GM19452 (cell line): ENCODE measurements at regions not wholly inside any gene's neighbourhood (a gene's known extent, or its start where the extent isn't known, plus 50 kb on each side); places are given as distances from the start of the nearest gene placed in this dataset.
"Not testable (repeated sequence)": the region's sequence is repeated elsewhere in the genome, so short reads cannot be mapped to it uniquely, and the experiment has no call there.

ENCODE experiments used
- ATAC-seq: cut with Tn5 transposase; IDR thresholded peaks from one replicate; pipeline ENCODE4 v1.9.1; 2021; ENCODE audit not compliant: unreplicated experiment

DNA sequence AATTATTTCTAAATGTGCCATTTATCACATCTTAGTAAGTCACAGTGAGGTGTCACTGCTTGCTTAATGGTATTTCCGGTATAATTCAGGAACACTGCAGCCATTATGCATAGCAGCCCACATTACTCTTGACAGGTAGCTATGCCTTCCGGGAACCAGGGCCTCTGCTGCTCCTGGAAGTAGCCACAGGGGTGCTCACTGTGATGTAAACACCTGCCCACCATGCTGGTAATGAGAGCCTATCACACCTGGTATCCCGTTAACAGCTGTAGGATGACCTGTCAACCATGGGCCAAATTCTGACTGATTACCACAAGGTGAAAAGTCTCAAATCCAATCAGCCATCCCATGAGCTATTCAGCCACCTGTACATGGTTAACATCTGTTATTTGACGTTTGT lies 647.0 kb upstream of the NXPH2 start:
- ATAC-seq = no peak

DNA sequence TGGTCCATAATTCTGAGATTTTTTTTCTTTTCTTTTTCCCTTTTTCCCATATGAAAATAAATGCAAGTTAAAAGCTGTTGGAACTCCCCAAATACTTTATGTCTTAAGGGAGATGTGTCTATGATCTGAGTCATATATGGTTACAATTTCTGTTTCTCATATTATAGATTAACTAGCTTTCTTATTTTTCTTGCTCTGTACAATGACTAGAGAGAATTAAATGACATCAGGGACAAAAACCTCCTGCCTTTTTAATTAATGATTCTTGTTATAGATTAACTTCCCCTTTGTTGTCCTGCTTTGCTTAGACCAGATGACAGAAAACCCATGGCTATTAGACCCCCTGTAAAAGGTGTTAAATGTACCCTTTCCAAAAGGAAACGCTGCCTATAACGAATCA lies 643.9 kb upstream of the NXPH2 start:
- no peak for ATAC-seq

DNA sequence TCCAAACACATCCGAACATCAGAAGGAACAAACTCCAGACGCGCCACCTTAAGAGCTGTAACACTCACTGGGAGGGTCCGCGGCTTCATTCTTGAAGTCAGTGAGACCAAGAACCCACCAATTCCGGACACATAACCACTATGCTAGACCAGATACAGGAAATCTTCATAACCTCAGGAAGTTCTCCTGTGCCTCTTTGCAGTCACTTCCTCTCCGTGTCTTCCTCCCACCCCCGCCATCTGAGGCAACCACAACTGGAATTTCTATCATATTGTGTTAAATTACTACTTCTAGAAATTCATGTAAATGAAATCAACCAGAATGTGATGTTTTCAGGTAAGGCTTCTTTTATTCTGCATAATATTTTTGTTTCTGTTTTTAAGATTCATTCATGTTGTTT lies 631.0 kb upstream of the NXPH2 start:
- no peak for ATAC-seq

DNA sequence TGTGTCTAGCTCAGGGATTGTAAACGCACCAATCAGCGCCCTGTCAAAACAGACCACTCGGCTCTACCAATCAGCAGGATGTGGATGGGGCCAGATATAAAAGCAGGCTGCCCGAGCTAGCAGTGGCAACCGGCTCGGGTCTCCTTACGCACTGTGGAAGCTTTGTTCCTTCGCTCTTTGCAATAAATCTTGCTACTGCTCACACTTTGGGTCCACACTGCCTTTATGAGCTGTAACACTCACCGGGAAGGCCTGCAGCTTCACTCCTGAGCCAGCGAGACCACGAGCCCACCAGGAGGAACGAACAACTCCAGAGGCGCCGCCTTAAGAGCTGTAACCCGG lies 630.6 kb upstream of the NXPH2 start:
- not testable (repeated sequence) for ATAC-seq

DNA sequence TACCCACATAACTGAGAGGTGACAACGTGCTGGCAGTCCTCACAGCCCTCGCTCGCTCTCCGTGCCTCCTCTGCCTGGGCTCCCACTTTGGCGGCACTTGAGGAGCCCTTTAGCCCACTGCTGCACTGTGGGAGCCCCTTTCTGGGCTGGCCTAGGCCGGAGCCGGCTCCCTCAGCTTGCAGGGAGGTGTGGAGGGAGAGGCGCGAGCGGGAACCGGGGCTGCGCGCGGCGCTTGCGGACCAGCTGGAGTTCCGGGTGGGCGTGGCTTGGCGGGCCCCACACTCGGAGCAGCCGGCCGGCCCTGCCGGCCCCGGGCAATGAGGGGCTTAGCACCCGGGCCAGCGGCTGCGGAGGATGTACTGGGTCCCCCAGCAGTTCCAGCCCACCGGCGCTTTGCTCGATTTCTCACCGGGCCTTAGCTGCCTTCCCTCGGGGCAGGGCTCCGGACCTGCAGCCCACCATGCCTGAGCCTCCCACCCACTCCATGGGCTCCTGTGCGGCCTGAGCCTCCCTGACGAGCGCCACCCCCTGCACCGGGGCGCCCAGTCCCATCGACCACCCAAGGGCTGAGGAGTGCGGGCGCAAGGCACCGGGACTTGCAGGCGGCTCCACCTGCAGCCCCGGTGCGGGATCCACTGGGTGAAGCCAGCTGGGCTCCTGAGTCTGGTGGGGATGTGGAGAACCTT lies 630.1 kb upstream of the NXPH2 start:
- ATAC-seq = not testable (repeated sequence)

DNA sequence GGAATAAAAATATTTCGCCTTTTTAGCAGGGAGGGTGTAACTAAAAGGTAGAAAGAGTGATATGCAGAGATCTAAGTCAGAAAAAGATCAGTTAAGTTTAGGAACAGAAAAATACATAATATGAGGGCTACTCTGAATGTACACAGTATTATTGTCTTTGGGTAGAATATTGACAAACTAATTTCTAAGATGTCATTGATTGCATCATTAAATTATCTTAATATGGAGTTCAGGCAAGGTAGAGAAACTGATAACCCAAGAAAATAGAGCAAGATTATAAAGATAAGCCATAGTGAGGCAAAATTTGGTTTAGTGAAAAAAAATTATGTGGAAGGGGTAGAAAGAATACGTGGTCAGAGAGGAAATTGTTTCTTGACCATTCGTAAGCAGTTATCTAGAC lies 629.0 kb upstream of the NXPH2 start:
- no peak for ATAC-seq

DNA sequence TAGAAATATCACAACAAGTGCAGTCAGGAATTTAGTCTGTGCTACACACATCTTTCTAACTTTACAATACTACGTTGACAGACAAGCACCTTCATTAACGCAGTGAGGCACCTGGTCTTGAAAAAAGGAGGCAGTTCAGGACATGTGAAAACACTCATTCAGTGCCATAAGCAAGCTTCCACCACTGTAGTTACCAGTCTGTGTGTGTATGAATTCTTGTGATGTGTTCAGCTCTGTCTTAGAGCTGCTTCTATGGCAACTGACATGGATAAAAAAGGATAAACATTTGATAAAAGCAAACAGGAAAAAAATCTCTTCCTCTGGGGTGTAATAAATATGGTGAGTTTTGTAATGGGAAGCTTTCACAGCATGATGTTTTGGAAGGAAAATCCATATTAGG lies 623.8 kb upstream of the NXPH2 start:
- ATAC-seq = no peak

DNA sequence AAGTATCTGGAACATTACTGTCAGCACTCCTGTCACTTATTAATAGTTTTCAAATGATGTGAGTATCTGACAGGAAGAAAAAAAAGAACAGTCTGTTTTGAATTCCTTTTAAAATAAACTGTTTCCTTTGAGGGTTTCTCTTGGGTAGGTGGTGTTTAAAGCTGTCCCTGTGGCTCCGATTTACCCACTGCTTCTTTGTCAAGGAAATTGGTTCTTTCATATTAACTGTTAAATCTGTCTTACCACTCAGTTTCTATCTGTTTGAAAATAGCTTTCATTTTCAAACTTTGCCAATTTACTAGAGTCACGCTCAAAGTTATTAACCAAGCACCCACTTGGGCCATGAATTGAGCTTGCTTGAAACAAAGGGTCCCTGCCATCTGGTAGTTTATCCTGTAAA lies 614.6 kb upstream of the NXPH2 start:
- ATAC-seq = no peak

DNA sequence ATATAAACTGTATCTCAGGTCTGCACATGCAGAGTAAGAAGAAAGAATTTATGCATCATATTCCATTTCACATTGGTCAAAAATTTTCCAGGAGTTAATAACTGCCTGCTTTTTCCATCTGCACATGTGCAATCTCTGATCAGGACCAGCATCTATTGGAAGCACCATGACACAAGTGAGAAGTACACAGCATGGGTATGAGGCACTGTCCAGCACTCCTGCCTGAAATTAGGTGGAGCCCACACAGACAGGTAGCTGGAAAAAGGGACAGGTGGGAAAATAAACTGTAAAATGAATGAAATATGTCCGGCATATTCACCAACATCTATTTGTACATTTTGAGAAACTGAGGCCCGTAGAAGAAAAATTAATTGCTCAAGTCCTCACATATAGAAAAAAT lies 609.2 kb upstream of the NXPH2 start:
- no peak for ATAC-seq

DNA sequence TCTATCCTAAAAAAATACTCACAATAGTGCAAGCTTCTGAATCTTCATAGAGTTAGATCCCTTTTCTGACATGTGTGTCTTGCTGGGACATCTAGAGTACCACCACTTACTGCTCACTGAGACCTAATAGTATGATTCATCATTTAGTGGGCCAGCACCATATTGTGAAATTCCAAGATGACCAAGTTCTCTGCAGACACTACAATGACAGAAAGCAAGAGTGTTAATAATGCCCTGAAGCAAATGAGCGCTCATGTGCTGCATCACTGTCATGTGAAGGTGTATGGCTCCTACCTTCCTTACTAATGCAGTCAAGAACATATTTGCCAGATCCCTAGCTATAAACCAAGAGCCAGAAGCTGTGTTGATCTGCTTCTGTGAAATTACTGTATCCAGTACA lies 606.2 kb upstream of the NXPH2 start:
- ATAC-seq = no peak

DNA sequence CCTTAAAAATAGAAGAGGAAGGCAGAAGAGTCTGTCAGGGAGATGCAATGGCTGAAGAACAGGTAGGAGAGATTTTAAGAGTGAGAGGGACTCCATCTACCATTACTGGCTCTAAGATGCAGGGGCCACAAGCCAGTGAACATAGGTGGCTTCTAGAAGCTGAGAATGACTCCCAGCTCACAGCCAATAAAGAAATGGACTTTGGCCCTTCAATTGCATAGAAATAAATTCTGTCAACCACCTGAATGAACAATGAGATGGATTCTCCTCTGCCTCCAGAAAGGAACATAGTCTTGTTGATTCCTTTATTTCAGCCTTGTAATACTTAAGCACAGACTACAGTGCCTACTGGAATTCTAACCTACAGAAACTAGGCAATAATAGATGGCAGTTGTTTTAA lies 603.3 kb upstream of the NXPH2 start:
- no peak for ATAC-seq

DNA sequence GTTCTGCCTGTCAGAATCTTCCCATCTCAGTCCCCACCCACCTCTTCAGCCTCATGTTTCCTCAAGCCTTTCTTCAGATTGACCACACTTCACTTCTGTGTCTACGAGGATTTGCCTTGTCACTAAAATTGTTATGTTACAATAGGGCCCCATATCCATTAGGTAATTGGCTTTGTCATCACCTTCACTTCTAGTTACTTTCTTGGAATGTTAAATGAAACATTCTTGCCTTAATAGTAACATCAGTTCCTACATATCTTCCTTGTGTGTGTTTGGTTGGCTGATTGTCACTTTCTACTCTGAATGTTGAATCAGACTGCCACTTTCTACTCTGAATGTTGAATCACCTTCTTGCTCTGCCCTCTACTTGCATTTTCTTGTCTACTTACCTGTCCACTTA lies 599.9 kb upstream of the NXPH2 start:
- ATAC-seq = no peak

DNA sequence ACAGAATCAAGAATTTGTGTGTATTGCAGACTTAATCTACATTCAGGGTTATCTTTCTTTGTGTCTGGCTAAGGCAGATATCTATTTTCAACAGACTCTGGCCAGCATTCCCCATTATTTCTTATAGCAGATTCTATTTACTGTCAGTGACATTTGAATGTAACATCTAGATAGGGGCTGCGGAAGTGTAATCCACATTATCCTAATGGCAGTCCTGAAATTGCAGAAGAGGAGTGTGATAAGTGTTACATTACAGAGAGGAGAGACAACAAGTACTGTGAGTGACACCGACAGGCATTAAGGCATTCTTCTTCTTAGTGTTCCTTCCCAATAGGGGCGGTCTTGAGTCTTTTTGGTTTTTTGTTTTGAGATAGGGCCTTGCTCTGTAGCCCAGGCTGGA lies 598.2 kb upstream of the NXPH2 start:
- ATAC-seq = no peak

DNA sequence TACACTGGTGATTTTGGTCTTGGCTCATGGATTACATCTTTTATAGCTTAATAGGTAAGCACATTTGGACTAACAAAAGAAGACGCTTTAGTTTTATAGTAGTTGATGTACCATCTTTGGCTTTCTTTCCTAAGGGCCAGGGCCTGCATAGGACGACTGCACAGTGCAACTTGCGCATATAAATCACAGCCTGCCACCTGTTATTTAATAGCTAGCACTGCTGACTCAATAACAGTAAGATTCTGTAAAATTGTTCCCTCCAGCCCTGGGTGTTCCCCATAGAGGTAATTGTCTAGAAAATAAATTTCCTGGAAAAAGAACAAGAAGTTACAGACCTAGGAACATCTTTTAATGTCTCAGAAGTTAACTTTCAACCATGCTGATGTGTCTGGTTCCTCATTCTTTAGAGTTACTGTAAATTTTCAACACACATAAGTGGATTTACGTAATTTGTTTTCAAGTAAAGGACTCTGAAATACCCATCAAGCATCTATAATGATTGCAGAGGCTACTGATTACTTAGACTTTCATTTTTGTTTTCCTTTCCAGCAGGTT lies 594.2 kb upstream of the NXPH2 start:
- ATAC-seq = no peak

DNA sequence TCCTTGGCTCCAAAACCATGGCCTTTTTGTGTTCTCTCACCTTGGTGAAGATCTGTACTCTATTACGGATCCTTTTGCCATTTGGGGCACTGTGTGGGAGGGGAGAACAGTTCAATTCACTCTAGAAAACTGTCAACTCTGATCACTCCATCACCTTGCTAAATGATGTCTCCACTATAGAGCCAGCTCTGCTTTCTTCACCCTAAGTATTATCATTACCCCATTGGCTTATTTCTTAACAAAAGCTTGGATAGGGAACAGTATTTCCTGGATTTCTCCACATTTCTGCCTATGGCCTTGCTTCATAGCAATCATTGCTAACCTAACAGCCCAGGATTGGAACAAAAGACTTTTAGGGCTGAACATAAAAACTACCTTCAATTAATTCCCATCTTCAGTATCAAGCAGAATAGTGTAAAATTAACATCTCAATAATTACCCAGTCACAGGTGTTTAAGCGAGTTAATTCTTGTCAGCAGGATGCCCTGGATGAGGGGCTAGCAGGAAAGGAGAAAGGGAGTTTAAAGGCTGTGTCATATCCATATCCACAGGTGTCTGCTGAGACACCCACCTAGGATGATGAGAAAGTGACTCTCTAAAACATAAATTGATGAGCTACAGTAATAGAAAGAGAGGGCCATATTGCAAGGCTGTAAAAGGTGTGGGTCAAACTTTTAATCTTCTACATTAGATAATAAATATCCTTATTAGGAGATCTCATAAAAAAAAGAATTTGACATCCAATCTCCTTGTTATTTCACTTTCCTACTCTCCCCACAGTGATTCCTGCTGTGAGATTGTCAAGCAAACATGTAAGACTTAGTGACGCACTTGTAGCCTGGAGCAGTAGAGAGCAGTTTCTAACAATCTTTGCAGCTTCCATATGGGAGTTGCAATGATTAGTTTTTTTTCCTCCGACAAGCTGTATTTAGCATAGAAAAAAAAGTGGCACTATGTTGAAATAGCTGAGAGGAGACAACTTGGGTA lies 589.5 kb upstream of the NXPH2 start:
- no peak for ATAC-seq

DNA sequence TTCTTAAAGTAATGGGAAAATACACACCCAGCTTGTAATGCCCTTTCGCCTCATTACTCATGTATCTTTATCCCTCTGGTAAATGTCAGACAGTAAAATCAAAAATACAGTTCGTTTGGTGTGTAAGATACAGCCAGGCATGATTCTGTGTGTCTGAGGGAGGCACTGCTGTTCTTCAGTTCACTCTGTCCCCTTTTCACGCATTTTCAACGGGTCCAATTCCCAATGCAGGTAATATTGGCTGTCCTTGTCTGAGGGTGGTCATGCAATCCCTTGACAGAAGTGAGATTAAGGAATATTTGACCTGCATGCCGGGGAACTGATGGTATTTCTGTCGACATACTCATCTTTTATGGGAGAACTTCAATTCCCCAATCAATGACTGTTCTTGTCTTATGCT lies 587.2 kb upstream of the NXPH2 start:
- no peak for ATAC-seq

DNA sequence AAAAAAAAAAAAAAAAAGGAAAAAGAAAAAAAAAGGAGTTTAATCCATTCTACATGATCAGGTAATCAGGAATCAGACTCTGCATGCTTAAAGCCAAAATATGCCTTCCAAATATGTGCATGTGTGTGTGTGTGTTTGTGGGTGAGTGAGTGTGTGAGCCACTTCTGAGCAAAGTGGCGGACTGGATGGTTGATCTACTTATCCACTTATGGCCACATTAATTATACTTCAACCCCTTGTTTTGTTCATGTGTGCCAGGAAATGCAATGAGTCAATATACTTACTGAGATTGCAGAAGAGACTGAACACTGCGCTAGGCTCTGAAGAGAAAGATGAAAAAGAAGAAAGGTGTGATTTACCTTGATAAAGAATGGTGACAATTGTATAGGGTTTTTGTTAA lies 586.5 kb upstream of the NXPH2 start:
- no peak for ATAC-seq

DNA sequence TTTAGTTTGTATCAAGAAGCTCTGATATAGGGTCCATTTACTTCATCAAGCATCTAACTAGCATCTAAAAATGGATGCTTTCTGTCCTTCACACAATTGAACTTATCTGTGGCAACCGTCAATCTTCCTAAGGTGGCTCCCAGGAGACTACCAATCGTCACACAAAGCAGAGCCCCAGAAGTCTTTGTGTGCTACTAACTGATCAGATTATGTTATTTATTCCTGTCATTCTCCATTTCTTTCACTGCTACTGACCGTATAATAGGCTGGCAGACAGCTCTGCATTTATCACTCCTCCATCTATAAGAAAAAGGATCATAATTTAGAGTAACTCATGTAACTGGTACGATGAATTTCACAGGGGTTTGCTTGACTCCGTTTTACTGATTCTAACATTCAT lies 585.0 kb upstream of the NXPH2 start:
- ATAC-seq = no peak

DNA sequence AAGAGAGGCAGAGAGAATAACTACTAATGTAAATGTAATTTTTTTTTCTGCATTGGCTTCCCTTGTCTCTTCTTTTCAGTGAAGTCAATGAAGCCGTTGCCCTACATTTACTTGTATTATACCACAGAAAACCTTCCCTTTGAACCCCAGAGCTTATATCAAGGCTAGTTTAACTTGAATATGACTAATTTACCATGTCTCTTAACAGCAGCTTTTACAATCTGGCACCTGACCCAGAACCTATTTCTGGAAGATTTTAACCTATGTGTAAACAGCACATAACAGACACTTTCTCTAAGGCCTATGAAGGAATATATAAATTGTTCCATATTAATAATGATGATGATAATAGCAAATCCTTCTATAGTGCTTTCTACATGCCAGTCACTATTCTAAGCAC lies 580.5 kb upstream of the NXPH2 start:
- no peak for ATAC-seq

DNA sequence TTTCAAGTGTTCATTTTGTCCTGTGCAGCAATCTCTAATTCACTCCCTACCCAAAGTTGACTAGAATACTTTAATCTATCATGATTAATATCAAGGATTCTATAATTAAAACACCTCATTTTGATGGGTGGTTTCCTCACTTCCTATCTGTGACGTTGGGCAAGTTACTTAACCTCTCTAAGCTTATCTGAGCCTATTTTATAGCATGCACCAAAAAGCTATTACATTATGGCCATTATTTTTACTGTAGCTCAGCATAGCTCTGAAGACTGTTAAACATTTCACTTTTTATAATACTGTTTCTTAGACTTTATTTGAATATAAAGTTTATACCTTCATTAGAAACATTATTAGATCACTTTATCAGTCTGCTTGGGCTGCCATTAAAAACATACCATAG lies 579.6 kb upstream of the NXPH2 start:
- ATAC-seq = no peak

DNA sequence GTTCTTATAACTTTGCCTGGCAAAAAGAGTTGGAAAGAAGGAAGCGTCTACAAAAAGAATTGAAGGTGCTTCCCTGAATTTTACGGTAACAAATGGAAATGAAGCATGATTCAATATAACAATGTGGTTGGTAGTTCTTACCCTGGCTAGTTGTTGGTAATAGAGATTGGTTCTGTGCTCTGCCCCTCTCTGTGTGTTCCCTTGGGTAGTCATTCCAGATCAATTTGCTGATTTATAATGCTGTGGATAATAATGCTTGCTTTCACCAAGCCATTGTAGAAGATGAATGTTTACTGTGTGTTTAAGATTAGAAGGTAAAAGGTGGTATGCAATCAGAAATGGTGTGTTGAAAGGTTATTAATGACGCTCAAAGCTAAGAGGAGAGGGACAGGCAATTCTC lies 577.8 kb upstream of the NXPH2 start:
- no peak for ATAC-seq

DNA sequence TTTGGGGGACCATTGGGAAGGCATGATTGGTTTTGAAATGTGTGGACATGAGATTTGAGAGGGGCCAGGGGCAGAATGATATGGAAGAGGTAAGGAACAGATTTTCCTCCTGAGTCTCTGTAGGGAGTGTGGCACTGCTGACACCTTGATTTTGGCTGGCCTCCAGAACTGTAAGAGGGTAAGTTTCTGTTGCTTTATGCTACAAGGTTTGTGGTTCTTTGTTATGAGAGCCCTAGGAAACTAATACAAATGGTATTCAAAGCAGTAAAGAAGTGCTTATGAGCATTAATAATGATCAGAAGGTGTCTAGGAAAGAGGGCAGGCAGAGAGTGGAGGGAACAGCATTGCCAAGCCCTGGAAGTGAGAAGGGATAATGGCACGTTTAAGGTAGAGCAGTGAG lies 574.3 kb upstream of the NXPH2 start:
- no peak for ATAC-seq
